SKM-1 (cell line): ENCODE measurements at regions not wholly inside any gene's neighbourhood (a gene's known extent, or its start where the extent isn't known, plus 50 kb on each side); places are given as distances from the start of the nearest gene placed in this dataset.
"Not testable (repeated sequence)": the region's sequence is repeated elsewhere in the genome, so short reads cannot be mapped to it uniquely, and the experiment has no call there.

Source experiments
- DNase-seq: peaks from one replicate; lab custom pipeline; 2025; ENCODE audit not compliant: unreplicated experiment; lab: John Stamatoyannopoulos, UW

DNA sequence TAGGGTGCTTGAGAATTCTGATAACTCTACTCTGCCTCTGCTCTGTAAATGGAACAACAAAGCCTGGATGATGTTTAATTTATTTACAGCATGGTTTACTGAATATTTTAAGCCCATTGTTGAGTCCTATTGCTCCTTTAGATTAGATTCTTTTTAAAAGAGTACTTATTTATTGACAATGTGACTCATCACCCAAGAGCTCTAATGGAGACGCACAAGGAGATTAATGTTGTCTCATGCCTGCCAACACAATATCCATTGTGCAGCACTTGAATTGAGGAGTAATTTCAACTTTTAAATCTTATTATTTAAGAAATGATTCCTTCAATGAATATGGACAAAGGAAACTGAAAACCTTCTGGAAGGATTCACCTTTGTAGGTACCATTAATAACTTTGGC is 691.4 kb downstream of the ZBBX start:
- DNase-seq, result no peak

DNA sequence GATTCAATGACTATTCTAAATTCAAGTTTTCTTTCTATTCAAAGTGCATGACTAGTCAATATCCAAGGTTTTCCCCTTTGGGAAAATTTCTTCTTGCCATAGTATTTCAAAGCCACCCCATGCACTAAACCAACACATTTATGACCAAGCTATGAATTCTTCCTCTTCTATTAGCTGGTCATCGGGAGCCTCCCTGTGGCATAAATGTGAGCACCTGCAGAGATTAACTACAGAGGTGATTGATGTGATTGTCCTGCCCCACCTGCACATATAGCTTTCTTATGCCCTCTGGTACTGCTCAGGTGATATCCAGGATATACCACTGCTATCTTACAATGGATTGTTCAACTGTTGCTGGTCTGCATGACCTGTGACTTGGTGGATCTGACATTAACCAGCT is 694.9 kb downstream of the ZBBX start:
- DNase-seq, result no peak

DNA sequence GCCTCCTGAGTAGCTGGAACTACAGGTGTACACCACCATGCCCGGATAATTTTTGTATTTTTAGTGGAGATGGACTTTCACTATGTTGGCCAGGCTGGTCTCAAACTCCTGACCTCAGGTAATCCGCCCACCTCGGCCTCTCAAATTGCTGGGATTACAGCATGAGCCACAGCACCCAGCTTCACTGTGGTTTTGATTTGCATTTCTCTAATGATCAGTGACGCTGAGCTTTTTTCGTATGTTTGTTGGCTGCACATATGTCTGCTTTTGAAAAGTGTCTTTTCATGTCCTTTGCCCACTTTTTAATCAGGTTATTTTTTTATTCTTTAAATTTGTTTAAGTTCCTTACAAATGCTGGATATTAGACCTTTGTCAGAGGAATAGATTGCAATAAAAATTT is 696.0 kb downstream of the ZBBX start:
- not testable (repeated sequence) for DNase-seq

DNA sequence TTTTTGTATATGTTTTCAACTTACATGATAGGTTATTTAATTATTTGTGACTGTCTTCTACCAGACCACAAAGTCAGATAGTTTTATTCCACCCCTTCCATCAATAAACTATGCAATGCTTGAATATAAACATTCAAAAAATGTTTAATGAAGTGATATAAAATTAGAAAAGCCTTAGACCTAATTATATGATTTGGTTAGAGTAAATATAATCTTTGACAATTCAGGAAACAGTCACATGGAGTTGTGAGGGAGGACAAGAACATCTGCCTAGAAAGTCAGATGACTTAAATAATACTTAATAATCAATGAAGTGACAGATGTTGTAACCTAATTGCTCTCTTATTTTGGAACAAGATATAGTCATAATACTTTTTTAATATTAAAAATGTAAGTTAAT is 710.3 kb downstream of the ZBBX start:
- DNase-seq, result no peak

DNA sequence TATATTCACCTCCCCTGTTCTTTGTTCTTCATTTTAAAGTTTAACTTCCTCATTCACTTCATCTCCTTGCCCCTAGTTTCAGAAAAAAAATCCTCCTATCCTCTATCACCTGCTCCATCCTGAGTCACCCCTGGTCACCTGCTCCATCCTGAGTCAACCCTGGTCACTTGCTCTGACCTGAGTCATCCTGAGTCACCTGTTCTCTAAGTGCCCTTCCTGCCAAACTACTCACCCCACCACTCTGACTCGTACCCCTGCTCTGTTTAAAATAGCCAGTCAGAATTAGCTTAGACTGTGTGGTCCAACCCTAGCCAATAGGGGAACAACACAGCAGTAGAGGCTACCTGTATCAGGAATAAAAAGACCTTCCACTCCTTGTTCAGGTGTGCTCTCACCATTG is 716.9 kb downstream of the ZBBX start:
- no peak for DNase-seq

DNA sequence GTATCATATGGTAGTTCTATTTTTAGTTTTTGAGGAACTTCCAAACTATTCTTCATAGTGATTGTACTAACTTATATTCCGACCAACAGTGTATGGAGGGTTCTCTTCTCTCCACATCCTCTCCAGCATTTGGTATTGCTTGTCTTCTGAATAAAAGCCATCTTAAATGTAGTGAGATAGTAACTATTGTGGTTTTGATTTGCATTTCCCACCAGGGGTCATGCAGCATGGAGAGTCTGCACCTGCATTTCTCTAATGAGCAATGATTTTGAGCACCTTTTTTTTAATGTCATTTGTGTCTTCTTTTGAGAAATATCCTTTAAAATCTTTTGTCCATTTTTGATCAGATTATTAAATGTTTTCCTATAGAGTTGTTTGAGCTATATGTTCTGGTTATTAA is 718.5 kb downstream of the ZBBX start:
- DNase-seq, result no peak

DNA sequence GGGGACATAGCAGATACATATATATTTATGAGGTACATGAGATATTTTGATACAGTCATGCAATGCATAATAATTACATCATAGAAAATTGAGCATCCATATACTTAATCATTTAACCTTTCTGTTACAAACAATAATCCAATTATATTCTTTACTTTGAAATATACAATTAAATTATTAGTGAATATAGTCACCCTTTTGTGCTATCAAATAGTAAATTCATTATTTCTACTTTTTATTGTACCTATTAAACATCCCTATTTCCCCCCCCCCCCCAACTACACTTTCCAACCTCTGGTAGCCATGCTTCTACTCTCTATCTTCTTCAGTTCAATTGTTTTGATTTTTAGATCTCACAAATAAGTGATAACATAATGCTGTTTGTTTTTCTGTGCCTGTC is 719.1 kb downstream of the ZBBX start:
- DNase-seq, result no peak

DNA sequence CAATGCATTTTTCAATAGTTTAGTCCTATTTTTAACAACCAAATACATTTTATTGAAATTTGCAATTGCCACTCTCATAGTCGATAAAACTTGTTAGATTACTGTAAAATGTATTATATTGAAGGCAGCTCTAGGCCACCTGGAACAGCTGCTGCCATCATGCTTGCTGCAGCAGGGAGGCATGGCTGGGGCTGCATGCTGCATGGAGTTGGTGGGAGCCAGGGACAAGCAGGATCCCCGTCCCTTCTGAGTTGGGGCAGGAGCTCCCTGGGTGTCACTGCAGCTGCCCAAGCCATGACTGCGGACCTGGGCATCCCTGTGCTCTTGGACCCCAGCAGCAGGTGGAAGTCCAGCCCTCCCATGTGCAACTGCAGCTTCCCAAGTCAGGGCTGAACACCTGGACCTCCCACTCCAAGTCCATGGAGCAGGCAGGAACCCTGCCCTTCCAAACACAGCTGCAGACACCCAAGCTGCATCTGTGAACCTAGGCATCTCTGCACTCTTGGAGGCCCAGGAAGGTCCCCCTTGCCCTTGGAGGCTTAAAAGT is 742.0 kb downstream of the ZBBX start:
- DNase-seq, result no peak

DNA sequence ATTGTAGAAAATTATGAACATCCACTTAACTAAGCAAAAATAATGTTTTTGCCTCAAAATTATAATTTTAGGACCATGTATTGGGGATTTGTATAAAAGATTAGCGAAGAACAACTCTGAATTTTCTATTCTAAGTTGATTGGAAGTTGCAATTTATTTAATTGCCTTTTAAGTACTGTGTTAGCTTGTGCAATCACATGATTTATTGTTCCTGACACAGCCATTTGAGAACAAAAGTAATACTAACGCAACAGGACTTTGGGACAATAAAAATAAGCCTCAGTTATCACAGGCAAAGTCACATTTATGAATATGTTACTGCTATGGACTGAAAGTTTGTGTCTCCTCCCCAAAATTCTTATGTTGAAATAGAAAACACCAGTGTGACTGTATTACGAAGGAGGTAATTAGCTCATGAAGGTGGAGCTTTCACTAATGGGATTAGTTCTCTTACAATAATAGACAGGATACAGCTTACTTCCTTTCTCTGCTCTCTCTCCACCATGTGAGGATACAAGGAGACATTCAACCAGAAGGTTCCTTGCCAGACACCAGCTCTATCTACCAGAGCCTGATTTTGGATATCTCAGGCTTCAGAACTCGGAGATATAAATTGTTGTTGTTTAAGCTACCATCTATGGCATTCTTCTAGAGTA is 745.9 kb downstream of the ZBBX start:
- no peak for DNase-seq

DNA sequence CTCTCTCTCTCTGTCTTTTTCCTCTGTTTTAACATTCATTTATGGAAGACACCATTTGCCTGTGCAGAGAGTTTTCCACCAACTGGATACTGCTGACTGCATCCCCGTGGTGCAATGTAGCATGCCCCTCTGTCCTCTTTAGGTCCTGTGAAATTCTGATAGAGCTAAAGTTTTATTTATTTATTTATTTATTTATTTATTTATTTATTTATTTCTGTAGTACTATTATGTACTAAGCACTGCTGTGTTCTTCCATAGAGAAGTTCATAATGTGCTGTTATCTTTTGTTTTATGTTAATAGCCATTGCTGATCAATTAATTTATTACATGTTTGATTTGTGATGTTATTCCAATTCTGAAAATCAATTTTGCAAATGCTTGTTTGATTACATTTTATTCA is 749.9 kb downstream of the ZBBX start:
- DNase-seq, result no peak

DNA sequence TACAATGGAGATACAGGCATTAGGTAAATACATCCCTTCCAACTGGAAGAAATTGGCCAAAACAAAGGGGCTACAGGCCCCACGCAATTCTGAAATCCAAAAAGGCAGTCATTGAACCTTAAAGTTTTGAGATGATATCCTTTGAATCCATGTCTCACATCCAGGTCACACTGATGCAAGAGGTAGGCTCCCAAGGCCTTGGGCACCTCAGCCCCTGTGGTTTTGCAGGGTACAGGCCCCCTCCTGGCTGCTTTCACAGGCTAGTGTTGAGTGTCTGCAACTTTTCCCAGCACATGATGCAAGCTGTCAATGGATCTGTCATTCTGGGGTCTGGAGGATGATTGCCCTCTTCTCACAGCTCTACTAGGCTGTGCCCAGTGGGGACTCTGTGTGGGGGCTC is 766.7 kb downstream of the ZBBX start:
- no peak for DNase-seq

DNA sequence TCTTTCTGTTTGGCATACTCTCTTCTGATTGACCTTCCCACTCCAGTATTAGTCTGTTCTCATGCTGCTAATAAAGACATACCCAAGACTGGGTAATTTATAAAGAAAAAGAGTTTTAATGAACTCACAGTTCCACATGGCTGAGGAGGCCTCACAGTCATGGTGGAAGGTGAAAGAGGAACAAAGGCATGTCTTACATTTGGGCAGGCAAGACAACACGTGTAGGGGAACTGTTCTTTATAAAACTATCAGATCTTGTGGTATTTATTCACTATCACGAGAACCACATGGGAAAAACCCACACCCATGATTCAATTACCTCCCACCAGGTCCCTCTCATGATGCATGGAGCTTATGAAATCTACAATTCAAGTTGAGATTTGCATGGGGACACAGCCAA is 767.3 kb downstream of the ZBBX start:
- DNase-seq, result not testable (repeated sequence)

DNA sequence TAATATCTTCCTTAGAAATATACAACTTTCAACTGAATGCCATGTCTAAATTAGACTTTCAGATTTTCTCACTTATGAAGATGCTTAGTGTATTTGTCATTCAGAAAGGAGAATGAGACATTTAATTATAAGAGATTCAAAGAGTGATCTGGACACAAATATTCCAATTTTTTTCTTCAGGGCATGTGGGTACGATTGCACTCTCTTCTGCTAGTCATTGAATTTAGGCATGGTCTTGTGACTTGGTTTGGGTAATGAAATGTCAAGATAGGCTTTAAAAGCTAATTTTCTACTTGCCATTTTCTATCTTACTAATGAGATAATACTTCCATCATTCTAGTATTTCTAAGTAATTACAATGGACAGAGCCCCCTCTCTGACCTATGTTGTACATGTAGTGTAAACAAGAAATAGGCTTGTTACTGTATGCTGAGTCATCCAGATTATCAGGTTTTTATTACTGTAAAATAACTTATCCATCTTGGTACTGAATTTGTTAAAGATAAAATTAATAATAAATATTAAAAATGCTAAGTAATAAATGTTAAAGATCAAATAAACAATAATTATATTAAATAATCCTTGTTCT is 770.8 kb upstream of the BCHE start:
- no peak for DNase-seq

DNA sequence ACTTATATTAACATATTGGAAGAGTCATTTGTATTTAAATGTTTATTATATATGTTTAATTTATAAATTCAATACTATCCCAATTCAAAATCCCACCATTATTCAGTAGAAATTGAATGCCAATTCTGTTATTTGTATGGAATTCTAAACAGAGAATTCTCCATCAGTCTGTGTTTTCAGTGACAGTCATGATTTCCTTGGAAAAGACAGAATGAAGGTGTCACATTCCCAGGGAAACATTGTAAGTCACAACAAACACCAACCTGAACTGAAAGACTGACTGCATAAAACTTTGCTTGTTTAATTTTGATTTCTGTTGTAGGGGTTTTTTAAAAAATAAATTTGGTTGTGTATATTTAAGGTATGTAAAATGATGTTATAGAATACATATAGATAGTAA is 769.8 kb upstream of the BCHE start:
- DNase-seq, result no peak

DNA sequence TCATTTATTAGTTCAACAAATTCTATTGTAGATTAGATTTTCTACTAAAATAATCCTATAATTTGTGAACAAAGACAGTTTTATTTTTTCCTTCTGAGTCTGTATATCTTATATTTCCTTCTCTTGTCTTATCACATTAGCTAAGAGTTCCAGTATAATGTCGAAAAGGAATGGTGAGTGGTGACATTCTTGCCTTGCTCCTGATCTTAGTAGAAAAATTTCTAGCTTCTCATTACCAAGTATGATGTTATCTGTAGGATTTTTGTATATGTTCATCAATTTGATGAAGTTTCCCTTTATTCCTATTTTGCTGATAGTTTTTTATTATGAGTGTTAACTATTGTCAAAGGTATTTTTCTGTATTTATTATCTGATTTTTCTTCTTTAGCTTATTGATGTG is 756.6 kb upstream of the BCHE start:
- no peak for DNase-seq

DNA sequence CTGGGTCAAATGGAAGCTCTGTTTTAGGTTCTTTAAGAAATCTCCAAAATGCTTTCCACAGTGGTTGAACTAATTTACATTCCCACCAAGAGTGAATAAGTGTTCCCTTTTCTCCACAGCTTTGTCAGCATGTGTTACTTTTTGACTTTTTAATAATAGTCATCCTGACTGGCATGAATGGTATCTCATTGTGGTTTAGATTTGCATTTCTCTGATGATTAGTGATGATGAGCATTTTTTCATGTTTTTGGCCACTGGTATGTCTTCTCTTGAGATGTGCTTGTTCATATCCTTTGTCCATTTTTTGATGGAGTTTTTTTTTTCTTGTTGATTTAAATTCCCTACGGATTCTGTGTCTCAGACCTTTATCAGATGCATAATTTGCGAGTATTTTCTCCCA is 745.0 kb upstream of the BCHE start:
- DNase-seq, result no peak

DNA sequence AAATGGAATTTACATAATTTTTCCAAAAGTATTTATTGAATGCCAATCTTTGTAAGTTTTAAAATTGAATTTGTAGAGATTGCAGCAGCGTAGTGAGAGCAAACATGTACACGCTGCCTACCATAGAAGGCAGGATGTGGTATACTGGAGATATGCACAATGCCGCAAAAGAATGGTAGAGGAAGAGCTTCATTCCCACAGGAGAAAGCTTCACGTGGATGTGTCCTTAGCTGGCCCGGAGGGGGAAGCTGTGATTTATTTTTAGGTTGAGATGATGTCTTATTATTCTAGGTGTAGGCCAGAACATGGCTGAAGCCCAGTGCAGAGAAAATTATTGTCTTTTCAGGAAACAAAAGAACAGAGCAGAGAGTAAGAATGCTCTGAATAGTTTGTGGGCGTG is 743.3 kb upstream of the BCHE start:
- no peak for DNase-seq

DNA sequence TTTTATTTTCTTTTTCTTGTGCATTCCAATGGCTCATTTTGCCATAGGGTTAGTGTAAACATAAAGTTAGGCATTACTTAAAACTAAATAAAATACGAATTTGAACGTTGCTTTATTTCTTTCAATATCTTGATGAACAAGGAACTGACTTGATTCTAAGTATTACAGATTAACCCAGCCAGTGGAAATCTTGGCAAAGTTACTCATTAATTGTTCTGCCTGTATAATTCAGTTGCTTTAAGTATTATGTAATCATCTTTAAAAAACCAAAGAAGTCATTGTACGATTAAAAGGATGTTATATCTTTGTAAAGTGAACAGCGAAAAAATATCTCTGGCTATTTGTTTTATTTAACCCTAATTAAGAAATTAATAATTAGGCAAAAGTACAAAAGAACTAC is 737.9 kb upstream of the BCHE start:
- DNase-seq, result no peak

DNA sequence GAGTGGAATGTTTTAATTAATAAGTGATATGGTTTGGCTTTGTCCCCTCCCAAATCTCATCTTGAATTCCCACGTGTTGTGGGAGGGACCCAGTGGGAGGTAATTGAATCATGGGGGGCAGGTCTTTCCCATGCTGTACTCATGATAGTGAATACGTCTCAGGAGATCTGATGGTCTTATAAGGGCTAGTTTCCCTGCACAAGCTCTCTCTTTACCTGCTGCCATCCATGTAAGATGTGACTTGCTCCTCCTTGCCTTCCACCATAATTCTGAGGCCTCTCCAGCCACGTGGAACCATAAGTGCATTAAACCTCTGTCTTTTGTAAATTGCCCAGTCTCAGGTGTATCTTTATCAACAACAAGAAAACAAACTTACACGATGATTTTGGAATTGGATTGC is 734.5 kb upstream of the BCHE start:
- not testable (repeated sequence) for DNase-seq

DNA sequence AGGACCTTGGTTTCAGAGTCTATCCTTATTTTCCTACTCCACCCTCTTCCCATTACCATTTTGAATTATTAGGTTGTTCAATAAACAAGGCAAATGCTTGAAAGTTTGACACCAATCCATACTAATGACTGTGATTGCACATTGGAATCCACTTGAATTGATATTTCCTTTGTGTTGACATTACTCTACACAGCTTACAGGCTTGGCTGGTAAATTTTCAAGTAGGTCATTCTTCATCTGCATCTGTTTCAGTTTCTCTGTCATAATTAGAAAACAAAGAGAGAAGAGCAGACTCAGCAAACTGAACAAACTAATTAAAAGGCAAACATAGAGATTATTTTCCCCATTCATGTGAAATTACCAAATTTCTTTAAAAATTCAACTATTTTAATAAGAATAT is 732.9 kb upstream of the BCHE start:
- DNase-seq, result no peak

DNA sequence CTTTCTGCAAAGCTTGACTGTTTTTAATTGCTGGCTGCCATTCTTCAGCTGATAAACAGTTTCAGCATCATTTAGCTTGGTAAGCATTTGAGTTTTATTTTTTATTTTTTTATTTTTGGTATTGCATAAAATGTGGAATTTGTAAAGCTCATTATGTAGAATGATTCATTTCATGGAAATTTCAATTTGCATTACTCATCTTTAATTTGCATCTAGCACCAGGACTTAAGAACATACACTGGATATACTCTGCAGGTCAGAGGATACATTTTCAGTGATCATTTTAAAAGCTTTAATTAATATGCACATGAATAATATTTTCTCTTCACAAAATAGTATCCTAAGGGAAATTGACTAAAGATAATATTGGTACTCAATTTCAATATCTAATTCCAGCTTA is 732.4 kb upstream of the BCHE start:
- DNase-seq, result no peak

DNA sequence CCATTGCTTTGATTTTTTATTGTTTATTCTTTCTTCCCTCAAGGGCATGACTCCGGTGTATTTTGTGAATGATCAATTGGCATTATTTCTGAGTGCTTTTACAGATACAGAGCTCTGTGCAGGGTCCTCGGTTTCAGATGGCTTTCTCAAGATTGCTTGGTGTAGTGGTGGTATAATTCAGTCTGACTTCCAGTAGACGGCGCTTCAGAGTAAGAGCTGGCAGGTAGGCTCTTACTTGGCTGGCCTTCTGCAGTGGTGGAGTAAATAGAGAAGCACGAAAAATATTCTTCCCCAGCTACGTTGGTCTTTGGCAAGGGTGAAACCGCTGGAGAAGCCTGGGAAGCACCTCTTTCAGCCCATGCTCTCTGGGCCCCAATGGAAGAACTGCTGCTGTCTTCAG is 723.0 kb upstream of the BCHE start:
- no peak for DNase-seq

DNA sequence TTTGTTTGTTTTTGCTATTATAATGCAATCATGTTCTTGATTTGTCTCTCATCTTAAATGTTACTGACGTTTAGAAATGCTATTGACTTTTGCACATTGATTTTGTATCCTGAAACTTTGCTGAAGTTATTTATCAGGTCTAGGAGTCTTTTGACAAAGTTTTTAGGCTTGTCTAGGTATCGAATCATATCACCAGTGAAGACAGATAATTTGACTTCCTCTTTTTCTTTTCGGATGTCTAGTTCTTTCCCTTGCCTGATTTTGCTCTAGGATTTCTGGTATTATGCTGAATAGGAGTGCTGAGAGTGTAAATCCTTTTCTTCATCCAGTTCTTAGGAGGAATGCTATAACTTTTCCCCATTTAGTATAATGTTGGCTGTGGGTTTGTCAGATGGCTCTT is 719.7 kb upstream of the BCHE start:
- DNase-seq, result no peak
